ENCODE measurements at regions not wholly inside any gene's neighbourhood (a gene's known extent, or its start where the extent isn't known, plus 50 kb on each side); places are given as distances from the start of the nearest gene placed in this dataset.

DNA sequence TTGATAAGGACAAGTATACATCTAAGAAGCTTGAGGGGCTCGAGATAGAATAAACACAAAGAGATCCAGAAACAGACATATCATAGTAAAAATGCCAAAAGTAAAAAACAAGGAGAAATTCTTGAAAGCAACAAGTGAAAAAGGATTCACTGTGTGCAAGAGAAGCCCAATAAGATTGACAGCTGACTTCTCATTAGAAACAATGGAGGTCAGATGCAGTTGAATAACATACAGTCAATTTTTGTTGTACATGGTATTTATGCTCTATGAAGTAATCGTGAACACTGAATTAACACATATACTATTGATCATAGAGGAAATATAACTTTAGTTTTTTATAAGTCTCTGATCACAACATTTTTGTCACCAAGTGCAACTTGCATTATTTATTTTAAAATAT is 982.8 kb upstream of the SORCS1 start:
- DNase-seq = no peak

- no peak for DNase-seq
These were observed 976.6 kb upstream of the SORCS1 start for GRCh38 chr10:108141064-108141463.

DNA sequence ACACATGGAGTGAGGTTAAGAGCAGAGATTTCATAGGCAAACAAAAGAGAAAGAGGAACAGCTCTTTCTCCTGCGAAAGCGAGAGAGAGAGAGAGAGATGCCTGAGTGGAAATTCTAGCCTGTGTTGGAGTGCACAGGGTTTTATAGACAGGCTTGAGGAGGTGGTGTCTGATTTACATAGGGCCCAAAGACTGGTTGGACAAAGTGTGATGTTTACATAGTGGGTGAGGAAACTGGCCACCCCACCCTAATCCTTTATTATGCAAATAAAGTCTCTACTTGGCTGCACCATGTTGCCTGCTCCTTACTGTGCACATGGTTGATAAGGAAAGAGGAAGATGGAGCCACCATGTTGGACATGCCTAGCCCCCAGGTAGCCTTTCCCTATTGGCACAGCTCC is 967.8 kb upstream of the SORCS1 start:
- no peak for DNase-seq

- no peak for DNase-seq
These were observed 966.1 kb upstream of the SORCS1 start for GRCh38 chr10:108130575-108130974.

DNA sequence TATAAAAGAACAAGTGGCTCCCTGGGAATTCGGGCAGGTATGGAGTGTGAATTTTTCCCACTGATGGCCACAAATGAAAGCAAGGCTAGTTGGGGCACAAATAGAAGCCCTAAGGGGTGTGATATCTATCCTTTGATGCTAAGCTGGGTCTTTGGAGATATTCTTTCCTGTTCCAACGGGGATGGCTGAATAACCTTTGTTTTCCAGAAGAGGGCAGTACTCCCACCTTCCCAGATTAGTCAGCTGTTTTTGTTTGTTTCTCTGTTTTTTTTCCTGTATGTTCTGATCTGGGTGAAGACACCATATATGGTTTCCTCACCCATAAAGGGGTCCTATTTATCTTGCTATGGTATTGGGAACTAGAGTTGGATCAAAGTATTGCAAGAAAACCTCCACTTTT is 947.7 kb upstream of the SORCS1 start:
- DNase-seq = no peak

GRCh38 chr10:108104551-108105156 is 940.1 kb upstream of the SORCS1 start:
- no peak for DNase-seq

GRCh38 chr10:108097258-108097657 is 932.8 kb upstream of the SORCS1 start:
- no peak for DNase-seq

- no peak for DNase-seq
These were observed 931.7 kb upstream of the SORCS1 start for GRCh38 chr10:108095932-108096925.

DNA sequence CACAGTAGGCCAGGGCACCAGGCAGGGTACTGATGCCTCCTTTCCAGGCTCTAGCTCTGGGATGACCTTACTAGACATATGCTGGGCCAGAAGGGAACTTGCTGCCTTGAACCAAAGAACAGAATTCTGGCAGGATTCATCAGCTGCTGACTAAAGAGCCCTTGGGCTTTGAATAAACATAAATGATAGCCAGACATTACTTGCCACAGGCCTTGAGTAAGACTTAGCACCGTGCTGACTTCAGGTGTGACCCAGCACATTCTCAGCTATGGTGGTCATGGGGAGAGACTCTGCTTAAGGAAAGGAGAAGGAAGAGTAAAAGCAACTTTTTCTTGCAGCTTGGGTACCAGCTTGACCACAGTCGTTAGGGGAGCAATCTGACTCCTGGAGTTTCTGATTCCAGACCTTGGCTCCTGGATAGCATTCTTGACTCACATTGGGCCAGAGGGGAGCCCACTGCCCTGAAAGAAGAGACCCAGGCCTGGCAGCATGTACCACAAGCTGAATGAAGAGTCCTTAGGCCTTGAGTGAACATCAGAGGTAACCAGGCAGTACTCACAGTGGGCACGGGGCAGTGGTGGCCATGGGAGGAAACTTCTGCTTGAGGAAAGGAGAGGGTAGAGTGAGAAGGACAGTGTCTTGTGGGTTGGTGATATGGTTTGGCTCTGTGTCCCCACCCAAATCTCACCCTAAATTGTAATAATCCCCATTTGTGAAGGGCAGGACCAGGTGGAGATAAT is 926.1 kb upstream of the SORCS1 start:
- DNase-seq = no peak

- no peak for DNase-seq
These were observed 922.0 kb upstream of the SORCS1 start for GRCh38 chr10:108086502-108086901.

DNA sequence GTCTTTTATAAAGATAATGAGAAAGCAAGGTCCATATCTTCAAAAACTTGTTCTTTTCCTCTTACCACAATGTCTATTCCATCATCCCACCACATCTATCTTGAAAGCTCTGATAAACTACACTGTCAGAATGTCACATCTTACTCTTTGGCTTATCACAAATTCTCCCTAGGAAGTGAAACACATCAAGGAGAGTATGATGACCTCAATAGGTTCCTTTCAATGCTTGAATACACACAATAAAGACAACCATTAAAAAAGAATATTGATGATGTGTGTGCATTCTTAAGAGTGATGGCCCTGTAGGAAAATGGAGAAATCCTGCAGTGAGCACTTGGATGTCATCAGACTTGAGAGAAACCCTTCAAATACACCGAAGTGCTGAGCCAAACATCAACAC is 918.1 kb upstream of the SORCS1 start:
- no peak for DNase-seq

DNA sequence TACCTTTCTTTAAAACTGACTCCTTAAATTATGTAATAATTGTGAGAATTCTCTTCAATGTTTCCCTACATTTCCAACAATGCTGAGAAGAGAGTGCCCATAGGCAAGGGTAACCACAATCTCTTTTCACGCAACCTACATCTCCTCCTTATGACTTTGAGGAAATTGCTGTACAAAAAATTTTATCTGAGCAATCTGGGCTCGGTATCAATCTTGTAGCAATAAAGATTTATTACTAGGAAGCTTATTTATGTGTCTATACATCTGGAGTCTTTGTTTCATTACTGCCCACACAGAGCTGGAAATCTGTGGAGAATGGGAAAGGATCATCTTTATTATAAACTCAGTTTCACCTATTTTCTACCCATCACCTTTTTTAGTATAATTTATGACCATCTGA is 913.8 kb upstream of the SORCS1 start:
- DNase-seq = no peak

GRCh38 chr10:108072466-108072865 is 908.0 kb upstream of the SORCS1 start:
- DNase-seq = no peak

GRCh38 chr10:108070789-108071188 is 906.3 kb upstream of the SORCS1 start:
- DNase-seq = no peak

DNA sequence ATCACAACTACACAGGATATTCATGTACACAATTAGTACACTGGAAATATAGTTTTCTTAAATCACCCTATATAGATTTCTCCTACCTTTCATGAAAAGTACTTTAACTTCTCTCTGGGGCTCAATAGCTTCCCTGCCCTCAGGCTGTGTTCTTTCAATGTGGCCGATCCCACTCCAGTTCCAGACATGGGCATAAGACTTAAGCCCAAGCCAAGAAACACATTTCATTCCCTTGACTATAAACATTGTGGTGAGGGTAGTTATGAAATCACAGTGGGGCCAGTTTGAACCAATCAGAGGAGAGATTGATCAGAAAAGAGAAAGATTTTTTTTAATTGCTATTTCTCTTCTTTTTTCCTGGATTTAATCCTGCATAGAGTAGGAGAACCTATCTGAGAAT is 904.6 kb upstream of the SORCS1 start:
- DNase-seq = no peak

GRCh38 chr10:108064746-108065260 is 900.3 kb upstream of the SORCS1 start:
- DNase-seq = no peak

- DNase-seq = no peak
These were observed 895.7 kb upstream of the SORCS1 start for GRCh38 chr10:108060246-108060645.

GRCh38 chr10:108055506-108055905 is 891.0 kb upstream of the SORCS1 start:
- no peak for DNase-seq

- DNase-seq = no peak
These were observed 888.5 kb upstream of the SORCS1 start for GRCh38 chr10:108052981-108053380.

GRCh38 chr10:108051218-108051617 is 886.7 kb upstream of the SORCS1 start:
- no peak for DNase-seq

- DNase-seq = no peak
These were observed 886.1 kb upstream of the SORCS1 start for GRCh38 chr10:108050626-108051025.

DNA sequence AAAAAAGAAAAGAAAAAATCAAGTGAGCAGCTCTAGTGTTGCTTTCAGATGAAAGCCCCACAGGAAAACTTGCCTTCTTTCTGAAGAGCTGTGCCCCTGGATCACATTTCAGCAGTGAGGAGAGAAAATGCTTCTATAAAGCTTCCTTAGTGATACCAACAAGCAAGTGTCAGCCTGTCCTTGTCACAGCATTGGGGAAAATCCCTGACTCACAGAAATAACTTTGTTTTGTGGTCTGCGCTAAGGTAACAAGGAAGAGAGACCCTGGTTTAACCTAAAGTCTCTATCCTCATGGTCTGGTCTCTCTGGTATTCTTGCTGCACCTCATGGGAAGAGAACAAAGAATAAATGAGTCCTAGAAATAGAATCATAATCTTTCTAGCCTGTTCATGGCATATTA is 885.2 kb upstream of the SORCS1 start:
- DNase-seq = no peak

GRCh38 chr10:108048898-108049297 is 884.4 kb upstream of the SORCS1 start:
- DNase-seq = no peak

Data from stimulated activated CD8-positive, alpha-beta memory T cell treated with anti-CD3 and anti-CD28 coated beads, Interleukin-4, amount 100 ng/mL, for 48 hours (primary cell).